Heart left ventricle (tissue), 13 donors: ENCODE measurements at regions not wholly inside any gene's neighbourhood (a gene's known extent, or its start where the extent isn't known, plus 50 kb on each side); places are given as distances from the start of the nearest gene placed in this dataset.

ENCODE experiments used
- POLR2A ChIP-seq, 2 donors: fragments of 450-650 bp; IDR thresholded peaks; one replicate each; pipeline ENCODE4 v1.6.1; 2017; ENCODE audit warnings: antibody characterized with exemption in 2 of 2, mild to moderate bottlenecking in 2 of 2, moderate library complexity in 2 of 2
- TF ChIP-seq, protein P1 (sequence below), 12 donors: fragments of 200-600 bp; sonication (generic) in 4 of 12; IDR thresholded peaks; one replicate each; pipeline versions ENCODE4 v1.5.0 to v1.8.0; 2018 to 2022; ENCODE audit warnings: antibody characterized with exemption in 12 of 12, mild to moderate bottlenecking in 5 of 12
- donor health status: ischemic (EF 13 %, LVEDD 7.1; RV severe dilation, severe dysfunction).
- donor health status: DM: no; HTN: yes; CAD: no.
- donor health status: DM: no; HTN: no; CAD: no.
- donor health status: ischemic (EF 25% LVEDD 6.9; RV normal size, moderate dysfunction).
- donor health status: ischemic (EF 25% LVEDD 5.7; RV mildly dilated, moderate dysfunction).
- donor health status: ischemic (EF 35%, LVEDD 5.7; RV mildly dilated, moderate dysfunction).
- donor health status: nonischemic (EF 11% LVEDD 7.7; RV severe dilation, severe dysfunction).
- donor health status: DM: yes; HTN: yes; CAD: no.
- donor health status: PGD.
- donor health status: ischemic (EF 29% LVEDD 5.4; RV normal size, mild dysfunction).
- donor health status: nonischemic (EF 23%, LVEDD 6.1; RV moderate dilation, normal function).

DNA sequence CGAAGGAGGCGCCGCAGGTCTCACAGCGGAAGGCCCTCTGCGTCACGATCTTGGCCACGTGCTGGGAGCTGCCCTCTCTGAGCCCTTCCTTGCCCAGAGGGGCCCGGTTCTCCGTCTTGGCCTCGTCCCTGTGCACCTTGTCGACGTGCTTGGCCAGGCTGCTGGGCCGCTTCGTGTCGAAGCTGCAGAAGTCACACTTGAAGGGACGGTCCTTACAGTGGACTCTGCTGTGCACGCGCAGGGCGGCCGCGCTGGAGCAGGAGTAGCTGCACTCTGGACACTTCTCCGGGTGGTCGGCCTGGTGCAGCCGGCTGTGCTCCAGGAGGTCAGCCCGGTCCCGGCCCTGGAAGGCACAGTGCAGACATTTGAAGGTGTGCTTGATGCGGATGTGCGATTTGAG lies 106.9 kb downstream of the ZFP64 start:
- TF ChIP-seq, protein P1, sequence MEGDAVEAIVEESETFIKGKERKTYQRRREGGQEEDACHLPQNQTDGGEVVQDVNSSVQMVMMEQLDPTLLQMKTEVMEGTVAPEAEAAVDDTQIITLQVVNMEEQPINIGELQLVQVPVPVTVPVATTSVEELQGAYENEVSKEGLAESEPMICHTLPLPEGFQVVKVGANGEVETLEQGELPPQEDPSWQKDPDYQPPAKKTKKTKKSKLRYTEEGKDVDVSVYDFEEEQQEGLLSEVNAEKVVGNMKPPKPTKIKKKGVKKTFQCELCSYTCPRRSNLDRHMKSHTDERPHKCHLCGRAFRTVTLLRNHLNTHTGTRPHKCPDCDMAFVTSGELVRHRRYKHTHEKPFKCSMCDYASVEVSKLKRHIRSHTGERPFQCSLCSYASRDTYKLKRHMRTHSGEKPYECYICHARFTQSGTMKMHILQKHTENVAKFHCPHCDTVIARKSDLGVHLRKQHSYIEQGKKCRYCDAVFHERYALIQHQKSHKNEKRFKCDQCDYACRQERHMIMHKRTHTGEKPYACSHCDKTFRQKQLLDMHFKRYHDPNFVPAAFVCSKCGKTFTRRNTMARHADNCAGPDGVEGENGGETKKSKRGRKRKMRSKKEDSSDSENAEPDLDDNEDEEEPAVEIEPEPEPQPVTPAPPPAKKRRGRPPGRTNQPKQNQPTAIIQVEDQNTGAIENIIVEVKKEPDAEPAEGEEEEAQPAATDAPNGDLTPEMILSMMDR (IDR thresholded peaks at IDR 0.05): no peak
- no peak for TF ChIP-seq POLR2A (IDR thresholded peaks at IDR 0.05)
